CD4-positive, alpha-beta T cell treated with Interleukin-1 beta for 1 hour (primary cell): ENCODE measurements at regions not wholly inside any gene's neighbourhood (a gene's known extent, or its start where the extent isn't known, plus 50 kb on each side); places are given as distances from the start of the nearest gene placed in this dataset.
"Not testable (repeated sequence)": the region's sequence is repeated elsewhere in the genome, so short reads cannot be mapped to it uniquely, and the experiment has no call there.

Source experiments
- DNase-seq, 2 donors: peaks; one replicate each; pipeline ENCODE4 v3.0.0-alpha.2; 2020 to 2022

DNA sequence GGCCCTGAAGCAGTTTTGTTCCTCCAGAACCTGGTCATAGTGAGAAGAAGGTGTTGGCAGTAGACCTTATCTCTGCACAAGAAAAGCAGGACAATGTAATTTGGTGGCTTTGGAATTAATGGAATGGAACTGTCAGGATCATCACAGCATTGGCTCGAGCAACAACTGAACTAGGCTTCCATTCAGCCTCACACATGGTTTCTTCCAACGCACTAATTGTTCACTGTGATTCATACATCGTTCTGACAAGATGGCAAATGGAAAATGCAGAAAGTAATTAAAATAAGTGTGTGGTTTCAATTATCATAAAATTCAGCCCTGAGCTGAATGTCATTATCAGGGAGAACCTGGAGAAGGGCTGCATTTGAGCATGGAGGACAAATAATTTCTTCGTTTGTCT is 80.6 kb downstream of the MFSD1 start:
- DNase-seq = no peak

DNA sequence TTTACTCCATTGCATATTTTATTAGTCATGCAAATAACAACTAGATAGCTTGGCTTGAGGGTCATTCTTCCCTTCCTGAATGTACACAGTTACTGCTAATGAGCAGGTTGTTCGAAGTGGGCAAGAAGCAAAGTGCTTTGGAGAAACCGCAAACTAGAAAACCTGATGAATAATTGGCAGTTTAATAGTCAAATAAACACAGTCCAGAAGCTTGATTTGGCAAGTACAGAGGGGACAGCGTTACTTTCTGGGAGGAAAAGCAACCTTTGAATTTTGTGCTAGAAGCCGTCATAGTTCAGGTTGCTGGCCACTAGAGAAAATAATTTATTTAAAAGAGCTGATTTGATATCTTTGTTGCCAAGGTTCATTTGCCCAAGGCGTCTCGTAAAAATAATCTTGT is 94.9 kb downstream of the MFSD1 start:
- no peak for DNase-seq

DNA sequence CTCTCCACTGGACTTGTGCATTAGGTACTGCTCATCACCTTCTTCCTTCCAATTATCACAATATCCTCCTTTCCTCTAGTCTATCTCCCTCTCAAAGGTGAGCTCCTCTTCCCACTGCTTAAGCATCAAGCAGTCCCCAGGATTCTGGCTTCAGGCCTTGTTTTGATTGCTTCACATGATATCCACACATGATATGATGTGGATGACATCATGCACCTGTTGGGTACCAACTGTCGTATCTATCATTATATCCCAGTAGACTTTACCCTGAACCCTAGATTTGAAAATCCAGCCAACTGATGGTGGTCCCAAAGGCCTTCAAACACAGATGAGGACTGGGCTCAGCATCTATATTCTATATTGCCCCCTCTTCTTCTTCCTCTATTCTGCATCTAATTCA is 104.9 kb downstream of the MFSD1 start:
- no peak for DNase-seq

DNA sequence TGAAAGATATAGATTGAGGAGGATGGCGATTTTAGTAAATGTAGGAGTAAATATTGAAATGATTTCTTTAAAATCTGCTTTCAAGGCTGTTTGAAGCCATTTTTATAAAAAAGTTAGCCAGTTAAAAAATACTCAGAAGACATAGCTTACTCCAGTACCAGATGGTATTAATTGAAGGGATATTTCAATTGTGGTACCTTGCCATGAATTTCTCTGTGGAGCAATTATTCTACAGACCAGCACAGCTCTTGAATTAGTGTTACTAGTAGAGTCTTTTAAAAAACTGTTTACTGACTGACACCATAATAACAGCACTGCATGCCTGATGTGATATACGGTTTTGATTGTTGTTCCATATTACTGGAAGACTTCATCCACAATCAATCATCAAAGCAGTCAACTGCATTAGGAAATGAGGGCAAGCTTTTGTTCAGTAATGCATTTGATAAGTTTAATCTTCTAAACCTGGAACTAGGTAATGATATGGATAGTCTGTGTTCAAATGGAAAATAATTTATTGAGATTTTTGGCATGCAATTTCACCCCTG is 106.4 kb downstream of the MFSD1 start:
- no peak for DNase-seq

DNA sequence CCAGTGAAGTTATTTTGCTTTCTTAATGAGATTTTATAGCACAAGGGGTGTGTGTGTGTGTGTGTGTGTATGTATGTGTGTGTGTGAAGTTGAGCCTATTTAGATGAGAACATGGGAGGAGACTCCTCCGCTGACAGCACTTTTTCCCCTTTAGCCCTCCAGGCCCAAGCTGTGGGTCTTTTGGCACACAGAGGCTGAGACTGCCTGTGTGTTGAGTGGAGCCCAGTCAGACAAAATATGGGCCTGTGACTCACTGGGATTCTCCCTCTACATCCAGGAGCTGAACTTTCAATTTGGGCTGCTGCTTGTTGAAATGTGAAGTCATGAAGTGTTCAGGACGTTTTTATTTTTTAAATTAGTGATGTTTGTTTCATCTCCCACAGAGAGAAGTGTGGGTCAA is 108.0 kb downstream of the MFSD1 start:
- DNase-seq = no peak

DNA sequence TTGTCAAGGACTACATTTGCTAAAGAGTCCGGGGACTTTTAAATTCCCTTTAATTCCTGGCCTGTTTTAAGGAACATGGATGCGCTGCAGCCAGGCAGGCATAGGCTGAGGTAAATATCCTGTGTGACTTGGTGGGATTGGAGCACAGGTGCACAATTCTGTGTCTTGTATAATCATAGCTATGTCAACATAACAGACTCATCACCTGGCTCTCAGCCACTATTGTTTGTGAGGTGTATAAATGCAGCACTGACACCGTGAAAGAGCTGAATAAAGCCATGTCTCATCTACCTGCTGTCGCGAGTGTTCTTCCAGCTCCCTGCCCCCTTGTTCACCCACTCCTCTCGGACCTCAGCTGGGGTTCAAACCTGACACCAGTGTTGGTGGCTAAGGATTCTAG is 109.7 kb downstream of the MFSD1 start:
- DNase-seq = no peak

DNA sequence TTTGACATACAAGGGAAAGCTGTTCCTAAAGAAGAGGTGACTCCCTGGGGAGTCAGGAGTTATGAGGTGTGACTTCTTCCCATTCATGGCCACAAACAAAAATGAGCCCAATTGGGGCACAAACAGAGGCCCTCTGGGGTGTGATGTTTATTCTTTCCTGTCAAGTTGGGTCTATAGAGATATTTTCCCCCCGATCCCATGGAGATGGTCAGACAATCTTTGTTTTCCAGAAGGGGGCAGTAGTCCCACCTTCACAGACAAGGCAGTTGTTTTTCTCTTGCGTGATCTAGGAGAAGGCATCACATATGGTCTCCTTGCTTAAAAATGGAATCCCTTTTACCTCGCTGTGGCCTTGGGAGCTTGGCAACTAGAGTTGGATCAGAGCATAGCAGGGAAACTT is 110.3 kb downstream of the MFSD1 start:
- DNase-seq = no peak

DNA sequence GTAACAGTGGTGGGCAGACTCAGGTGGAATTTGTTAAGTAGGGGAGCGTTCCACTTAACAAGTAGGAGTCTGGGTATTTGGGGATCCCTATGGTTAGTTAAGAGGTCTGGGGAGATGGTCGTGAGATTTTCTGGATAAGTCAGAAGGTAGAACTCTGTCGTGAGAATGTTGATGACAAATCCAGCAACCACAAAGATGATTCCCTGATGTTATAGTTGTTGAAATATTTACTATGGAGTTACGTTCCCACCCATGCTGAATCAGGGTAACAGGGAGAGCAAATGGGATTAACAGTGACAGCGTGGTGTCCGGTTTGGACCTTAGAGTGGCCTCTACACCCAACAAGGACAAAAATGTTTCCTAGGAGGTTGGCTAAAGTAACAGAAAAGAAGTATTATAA is 110.8 kb downstream of the MFSD1 start:
- DNase-seq = no peak

DNA sequence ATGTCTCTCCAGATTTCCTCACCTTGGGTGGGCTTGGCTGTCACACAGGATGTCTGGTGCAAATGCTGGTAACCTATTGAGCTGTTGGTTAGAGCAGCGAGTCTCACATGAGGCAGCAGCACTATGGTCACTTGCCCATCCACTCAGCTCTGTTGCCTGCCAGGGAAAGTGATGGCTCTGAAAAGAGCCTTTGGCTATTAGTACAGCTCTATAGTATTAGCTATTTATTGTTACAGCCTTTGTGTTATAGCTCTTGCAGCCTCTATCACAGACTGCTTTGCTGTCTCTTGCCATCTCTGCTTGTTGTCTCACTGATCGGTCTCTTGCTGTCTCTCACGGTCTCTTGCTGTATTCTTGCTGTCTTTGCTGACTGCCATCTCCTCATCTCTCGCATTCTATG is 114.3 kb downstream of the MFSD1 start:
- no peak for DNase-seq

DNA sequence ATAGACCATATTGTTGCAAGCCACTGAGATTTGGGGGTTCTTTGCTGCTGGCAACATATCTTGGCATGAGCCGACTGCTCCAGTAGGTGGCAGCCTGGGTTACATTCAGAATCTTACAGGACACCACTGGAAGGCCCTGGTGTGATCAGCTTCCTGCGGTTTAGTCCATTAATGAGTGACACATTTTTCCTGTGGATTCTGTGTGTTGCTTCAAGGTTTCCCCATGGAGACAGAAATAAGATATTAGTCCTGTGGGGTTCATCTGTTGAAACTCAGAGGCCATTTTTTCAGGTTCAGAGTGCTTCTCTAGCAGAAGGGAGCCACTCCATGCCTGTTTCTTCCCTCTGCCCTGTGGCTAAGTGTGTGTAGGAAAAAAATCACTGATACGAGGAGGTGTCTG is 116.2 kb downstream of the MFSD1 start:
- DNase-seq = no peak

DNA sequence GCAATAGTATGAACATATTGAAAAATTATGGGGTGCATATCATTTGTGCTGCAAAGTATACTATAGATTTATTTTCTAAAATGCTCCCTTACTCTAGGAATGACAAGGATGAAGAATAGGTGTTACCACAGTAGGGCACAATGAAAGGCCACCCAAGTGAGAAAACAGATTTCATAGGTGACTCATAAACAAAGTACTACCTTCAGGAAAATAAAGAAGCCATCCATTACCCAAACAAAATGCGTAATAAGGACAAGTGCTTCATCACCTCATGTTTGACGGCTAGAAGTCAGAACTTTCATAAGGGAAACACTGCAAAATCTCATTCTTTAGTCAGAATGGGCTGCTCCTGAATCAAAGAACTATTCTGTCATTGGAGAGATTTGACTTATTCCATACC is 116.6 kb downstream of the MFSD1 start:
- DNase-seq = no peak

DNA sequence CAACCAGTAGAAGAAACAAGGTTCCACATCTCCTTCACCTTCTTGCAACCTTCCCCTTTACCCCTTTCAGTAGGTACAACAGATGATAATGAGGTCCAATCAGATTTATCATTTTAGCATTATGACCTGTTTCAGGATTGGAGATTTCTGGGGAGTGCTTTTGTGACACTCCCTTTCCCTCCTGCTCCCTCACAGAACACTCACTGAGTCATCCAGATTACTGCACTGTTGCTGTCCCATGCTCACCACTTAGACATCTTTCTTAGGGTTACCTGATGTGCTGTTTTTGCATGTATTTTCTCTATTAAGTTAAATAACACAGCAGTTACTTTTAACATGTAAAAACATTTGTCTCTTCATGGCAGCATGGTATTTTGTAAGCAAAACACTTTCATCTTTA is 118.5 kb downstream of the MFSD1 start:
- no peak for DNase-seq

DNA sequence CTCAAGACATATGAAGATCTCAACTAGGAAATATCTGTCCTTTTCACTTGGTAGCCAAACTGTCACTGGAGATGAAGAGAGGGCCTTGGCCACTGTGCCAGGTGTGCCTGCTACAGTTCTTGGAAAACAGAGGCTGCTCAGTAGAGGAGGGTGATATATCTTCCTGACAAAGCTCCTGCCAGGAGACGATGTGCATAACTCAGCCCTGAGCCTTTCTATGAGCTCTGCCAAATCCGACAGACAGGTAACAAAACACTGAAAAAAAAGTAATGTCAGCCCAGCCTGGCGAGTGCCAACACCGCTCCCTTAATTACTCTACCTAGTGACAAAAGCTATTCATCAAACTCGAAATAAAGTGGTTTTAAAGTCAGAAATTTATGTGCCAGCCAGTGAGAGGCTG is 123.2 kb downstream of the MFSD1 start:
- DNase-seq = no peak

DNA sequence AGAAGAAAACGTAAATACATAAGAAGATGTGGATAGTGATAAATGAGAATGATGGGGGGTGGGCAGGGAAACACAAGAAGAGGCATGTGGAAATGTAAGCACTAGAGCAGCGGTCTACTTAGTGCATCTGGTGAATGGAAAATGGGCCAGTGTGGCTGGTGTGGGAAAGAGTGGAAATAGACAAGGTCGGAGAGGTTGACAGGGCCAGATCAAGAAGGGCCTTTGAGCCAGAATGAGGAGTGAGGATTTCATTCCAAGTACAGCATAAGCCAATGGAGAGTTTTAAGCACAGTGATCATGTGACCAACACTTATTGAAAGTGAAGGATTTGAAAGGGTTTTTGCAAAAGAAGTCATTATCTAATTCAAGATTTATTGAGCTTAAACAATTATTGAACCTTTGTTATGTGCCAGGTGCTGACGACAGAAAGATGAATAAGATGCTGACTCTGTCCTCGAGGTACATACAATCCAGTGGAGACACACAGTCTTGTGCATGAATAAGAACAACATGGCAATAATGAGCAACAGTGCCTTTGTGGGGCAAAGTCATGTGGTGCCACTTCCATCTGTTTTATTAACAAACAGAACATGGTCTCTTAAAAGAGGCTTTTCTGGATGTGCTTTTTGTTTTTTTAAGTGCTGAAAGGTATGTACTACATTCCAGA is 124.1 kb downstream of the MFSD1 start:
- no peak for DNase-seq

DNA sequence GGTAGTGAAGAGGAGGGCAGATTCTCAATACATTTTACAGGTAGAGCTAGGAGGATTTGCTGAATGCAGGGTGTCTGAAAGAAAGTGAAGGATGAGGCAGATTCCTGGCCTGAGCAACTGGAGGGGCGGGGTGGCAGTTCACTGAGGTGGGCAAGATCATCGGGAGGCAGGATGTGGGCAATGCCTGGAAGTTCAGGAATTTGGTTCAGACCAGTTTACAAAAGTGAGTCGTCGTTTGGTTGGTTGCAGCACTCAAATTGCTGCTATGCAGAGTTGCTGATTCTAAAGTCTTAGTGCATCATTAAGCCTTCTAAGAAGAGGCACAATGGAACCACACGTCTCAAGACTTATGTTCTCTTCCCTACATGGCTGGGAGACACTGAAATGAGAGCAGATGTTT is 134.0 kb downstream of the MFSD1 start:
- DNase-seq = no peak

DNA sequence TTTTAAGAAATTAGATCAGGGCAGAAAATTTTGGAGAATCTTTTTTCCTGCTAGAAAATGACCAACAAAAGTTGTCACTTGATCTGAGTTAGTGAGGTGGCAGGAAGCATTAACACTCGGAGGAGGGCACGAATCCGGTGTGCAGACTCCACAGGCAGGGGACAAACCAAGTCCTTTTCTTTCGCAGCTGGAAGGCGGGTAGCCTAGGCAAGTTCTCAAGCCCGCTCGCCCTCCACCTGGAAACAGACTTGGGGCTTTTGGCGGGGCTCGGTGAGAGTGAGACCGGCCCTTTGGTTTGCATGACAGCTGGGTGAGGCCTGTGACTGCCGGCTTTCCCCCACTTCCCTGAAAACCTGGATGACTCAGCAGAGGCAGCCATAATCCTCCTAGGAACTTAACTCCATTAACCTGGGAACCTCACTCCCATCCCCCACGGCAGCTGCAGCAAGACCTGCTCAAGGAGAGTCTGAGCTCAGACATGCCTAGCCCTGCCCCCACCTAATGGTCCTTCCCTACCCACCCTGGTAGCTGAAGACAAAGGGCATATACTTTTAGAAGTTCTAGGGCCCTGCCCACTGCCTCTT is 134.8 kb downstream of the MFSD1 start:
- DNase-seq = no peak

DNA sequence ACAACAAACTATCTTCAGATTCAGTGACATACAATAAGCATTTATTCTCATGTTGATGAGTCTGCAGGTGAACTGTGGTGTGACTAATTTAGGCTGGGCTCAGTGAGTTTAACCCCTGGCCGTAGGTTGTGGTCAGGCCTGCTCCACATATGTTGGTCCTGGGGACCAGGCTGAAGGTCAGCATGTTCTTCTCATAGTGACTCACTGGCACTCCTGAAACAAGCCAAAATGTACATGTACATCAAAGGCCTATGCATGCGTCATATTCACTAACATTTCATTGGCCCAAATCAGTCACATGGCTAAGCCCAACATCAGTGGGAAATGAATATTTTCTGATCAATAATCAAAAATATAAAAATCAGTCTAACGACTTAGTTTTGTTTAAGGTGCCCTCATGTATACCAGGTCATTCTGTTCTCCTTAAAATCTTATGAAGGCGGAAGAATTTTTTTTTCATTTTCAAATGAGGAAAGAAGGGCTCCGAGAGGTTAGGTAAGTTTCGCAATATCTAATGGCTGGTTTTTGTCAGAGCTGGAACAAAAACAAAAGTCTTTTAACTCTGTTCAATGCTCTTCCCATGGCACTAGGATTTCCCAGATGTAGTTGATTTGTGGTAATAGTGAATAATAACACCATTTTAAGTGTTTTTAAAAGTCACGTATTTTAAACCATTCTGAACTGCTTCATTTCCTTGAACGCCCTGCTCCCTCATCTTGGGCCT is 148.5 kb downstream of the MFSD1 start:
- no peak for DNase-seq

DNA sequence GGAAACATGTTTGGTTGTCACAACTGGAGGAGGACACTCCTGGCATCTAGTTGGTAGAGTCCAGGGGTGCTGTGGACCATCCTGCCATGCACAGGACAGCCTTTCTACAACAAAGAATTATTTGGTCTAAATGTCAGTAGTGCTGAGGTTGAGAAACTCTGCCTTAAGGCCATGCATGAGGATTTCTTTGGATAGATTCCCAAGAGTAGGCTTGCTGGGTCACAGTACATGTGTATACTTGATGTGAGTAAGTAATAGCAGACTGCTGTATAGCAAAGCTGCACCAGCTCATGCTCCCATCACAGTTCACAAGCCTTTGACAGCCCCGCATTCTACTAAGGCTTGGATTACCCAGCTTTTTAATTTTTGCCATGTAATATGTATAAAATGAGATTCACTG is 151.3 kb downstream of the MFSD1 start:
- no peak for DNase-seq

DNA sequence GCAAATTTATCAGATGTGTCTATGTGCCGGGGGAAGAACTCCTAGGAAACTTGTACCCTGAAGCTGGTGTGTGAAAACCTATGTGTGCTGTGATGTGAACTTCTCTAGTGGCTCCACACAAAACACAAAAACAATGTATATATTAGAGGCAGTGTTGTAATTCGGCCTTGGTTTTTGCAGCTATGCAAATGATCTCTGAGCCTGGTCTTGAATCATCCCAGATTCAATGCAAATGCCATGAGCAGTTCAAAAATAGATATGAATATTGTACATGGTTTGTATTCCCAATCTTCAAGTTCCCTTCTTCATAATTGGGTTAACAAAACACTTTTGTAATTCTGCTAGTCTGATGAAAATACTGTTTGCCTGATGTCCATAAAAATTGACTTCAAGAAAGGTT is 152.6 kb downstream of the MFSD1 start:
- no peak for DNase-seq

DNA sequence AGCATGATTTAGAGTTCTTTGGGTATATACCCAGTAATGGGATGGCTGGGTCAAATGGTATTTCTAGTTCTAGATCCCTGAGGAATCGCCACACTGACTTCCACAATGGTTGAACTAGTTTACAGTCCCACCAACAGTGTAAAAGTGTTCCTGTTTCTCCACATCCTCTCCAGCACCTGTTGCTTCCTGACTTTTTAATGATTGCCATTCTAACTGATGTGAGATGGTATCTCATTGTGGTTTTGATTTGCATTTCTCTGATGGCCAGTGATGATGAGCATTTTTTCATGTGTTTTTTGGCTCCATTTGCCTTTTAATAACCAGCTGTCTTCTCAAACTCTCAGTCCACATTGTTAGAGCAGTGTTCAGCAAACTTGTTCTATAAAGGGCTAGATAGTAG is 155.9 kb downstream of the MFSD1 start:
- not testable (repeated sequence) for DNase-seq

DNA sequence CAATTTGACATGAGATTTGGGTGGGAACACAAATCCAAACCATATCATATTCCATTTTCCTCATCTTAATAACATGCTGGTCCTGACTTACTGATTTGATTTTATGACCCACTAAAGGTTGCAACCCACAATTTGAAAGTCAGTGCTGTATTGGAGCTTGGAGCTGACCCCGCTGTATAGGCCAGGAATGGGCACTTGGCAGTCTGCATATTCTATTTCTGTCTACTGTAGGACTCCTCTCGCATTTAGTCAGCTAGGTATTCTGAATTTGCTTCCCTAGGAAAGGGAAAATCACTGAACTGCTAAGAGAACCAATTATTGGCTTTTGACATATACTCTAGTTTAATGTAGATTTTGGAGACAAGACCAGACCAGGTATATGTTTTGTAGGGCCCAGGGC is 157.0 kb downstream of the MFSD1 start:
- no peak for DNase-seq

DNA sequence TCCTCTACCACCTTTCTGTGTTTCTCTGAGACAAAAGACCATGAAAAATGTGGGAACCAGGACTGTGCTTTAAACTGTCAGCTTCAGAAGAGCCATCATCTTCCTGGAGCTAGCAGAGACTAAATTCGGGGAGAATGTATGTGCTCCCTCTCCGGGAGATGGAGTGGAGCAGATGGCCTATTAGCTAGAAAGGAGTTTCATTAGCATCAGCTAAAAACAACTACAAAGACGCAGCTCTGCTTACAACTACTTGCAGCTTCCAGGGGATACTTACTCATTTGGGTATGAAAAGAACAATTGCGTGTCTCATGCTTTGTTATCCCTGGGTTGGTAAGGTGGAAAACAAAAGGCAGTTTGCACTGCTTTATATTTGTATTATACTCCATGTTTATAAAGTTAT is 159.6 kb downstream of the MFSD1 start:
- DNase-seq = no peak

DNA sequence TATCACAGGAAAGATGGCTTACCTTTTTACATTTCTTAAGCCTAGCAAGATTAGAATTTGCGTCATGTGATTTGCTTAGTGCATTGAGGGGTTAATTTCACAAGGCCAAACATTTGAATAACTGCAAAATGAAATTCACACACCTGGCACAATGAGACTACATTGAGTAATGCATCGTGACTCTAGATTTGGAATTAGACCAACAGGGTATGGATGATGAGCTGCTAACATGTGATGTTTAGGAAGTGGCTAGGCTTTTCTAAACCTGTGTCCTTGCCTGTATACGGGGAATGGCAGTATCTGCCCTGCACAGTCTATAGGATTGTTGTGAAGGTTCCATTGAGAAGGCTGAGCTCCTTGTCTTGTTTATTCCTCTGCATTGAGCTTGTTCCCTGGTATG is 160.1 kb downstream of the MFSD1 start:
- no peak for DNase-seq

DNA sequence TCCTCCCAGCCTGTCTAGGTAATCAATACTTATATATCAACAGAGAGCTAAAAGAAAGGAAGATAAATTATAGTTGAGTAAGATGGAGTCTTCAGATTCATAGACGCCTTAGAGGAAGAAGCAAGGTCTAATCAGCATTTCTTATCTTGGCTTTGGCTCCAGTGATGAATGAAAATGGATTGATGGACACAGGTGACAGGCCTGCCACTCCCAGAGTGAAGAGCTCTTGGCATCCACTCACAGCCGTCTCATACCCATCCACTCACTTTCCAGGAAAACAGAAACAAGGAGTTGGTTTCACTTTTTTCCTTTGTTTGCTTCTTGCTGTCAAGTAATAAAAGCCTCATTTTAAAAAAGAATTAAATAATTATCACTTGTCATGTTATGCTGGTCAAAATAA is 168.2 kb downstream of the MFSD1 start:
- no peak for DNase-seq
